Progenitor cell of endocrine pancreas (in vitro differentiated cells): ENCODE measurements at regions not wholly inside any gene's neighbourhood (a gene's known extent, or its start where the extent isn't known, plus 50 kb on each side); places are given as distances from the start of the nearest gene placed in this dataset.
A peak's percentile ranks its signal among the peaks of the same experiment; 100 is the strongest.

Experiments used
- DNase-seq: peaks from one replicate; pipeline ENCODE4 v3.0.0; 2021; ENCODE audit warnings: low spot score; ENCODE audit not compliant: unreplicated experiment
- H3K27ac Mint-ChIP-seq: 2 replicates; pipeline ENCODE4 v1.8.0; 2021; ENCODE audit warnings: mild to moderate bottlenecking, moderate library complexity, mixed read lengths
- H3K27me3 Mint-ChIP-seq: 2 replicates; pipeline ENCODE4 v1.8.0; 2021; ENCODE audit warnings: mixed read lengths
- H3K36me3 Mint-ChIP-seq: 2 replicates; pipeline ENCODE4 v1.8.0; 2022; ENCODE audit warnings: mixed read lengths; ENCODE audit not compliant: insufficient read depth
- H3K4me1 Mint-ChIP-seq: 2 replicates; pipeline ENCODE4 v1.8.0; 2021; ENCODE audit warnings: low read depth, mixed read lengths
- H3K4me3 Mint-ChIP-seq: 2 replicates; pipeline ENCODE4 v1.8.0; 2021; ENCODE audit warnings: low read depth, mild to moderate bottlenecking, moderate library complexity, mixed read lengths
- H3K9me3 Mint-ChIP-seq: 2 replicates; pipeline ENCODE4 v1.8.0; 2021; ENCODE audit warnings: low read depth, mixed read lengths
- CTCF ChIP-seq: fragments of 200-600 bp; sonication (generic); IDR thresholded peaks from one replicate; pipeline ENCODE4 v1.5.0; 2021; ENCODE audit warnings: antibody characterized with exemption, mild to moderate bottlenecking; ENCODE audit not compliant: unreplicated experiment

- no peak overlapping the region for H3K4me3 Mint-ChIP-seq
- no peak for DNase-seq
- H3K9me3 Mint-ChIP-seq, result peaks cover 11% of the 10 kb centered on the region
- no peak overlapping the region for H3K27ac Mint-ChIP-seq
- TF ChIP-seq CTCF, result no peak
- H3K4me1 Mint-ChIP-seq, result peaks cover 7% of the 10 kb centered on the region
- H3K27me3 Mint-ChIP-seq, result no peaks in the 10 kb centered on the region
- H3K36me3 Mint-ChIP-seq, result no peaks in the 10 kb centered on the region
These were observed 470.8 kb downstream of the FGF9 start for GRCh38 chr13:22141716-22142115.

- H3K36me3 Mint-ChIP-seq, result no peaks in the 10 kb centered on the region
- no peaks in the 10 kb centered on the region for H3K27me3 Mint-ChIP-seq
- no peak for TF ChIP-seq CTCF
- DNase-seq, result no peak
- no peak overlapping the region for H3K4me3 Mint-ChIP-seq
- peaks cover 7% of the 10 kb centered on the region for H3K4me1 Mint-ChIP-seq
- H3K27ac Mint-ChIP-seq, result no peak overlapping the region
- H3K9me3 Mint-ChIP-seq, result peaks cover 11% of the 10 kb centered on the region
These were observed 472.8 kb downstream of the FGF9 start for GRCh38 chr13:22143671-22144070.

DNA sequence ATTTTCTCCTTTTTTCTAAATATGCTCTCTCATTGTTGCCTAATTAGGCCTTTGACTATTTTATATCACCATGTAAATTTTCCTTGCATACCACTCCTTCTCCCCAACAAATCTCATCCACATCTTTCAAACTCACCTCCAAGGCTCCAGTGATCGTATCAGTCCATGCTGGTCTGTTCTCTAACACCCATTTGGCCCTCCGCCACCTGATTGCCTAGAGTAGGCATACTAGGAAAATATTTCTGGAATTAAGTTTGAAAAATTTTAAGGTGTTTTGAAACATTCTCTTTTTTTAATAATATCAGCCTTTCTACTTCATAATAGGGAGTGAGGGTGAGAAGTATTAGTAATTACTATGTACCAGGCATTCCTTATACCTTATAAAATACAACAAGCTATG lies 473.9 kb downstream of the FGF9 start:
- Mint-ChIP-seq H3K27ac (no peak overlapping the region), H3K4me3 (no peak overlapping the region), H3K27me3 (no peaks in the 10 kb centered on the region), H3K4me1 (peaks cover 6% of the 10 kb centered on the region), H3K36me3 (no peaks in the 10 kb centered on the region), H3K9me3 (peaks cover 11% of the 10 kb centered on the region)
- TF ChIP-seq CTCF, result no peak
- no peak for DNase-seq

- DNase-seq, result no peak
- no peaks in the 10 kb centered on the region for H3K27me3 Mint-ChIP-seq
These were observed 477.3 kb downstream of the FGF9 start for GRCh38 chr13:22148187-22148586.

DNA sequence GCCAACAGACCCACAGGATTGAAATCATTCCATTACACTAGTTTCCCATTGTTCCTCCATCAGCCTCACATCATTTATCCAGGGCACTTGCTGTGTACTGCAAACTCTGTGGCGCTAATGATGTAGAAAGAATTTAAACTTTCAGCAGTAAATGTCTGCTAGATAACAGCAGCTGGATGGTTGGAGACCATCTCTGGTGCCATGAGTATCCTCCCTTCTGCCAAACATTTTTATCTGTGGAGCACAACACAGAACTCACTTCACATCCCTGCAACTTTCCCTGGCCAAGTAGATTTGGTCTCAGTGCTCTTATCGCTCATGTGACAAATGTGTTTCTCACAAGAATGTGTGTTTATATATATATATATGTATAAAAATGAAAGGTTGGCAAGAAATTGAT lies 481.9 kb downstream of the FGF9 start:
- H3K4me1 Mint-ChIP-seq, result peaks cover 1% of the 10 kb centered on the region
- H3K27ac Mint-ChIP-seq, result no peak overlapping the region
- H3K9me3 Mint-ChIP-seq, result no peaks in the 10 kb centered on the region
- no peak for TF ChIP-seq CTCF
- DNase-seq, result no peak
- no peaks in the 10 kb centered on the region for H3K27me3 Mint-ChIP-seq
- no peaks in the 10 kb centered on the region for H3K36me3 Mint-ChIP-seq
- H3K4me3 Mint-ChIP-seq, result no peak overlapping the region

More at GRCh38 chr13:22148187-22148586, 477.3 kb downstream of the FGF9 start:
- H3K27ac Mint-ChIP-seq, result no peak overlapping the region
- TF ChIP-seq CTCF, result no peak
- no peaks in the 10 kb centered on the region for H3K36me3 Mint-ChIP-seq
- no peaks in the 10 kb centered on the region for H3K4me1 Mint-ChIP-seq
- peaks cover 6% of the 10 kb centered on the region for H3K9me3 Mint-ChIP-seq
- no peak overlapping the region for H3K4me3 Mint-ChIP-seq

DNA sequence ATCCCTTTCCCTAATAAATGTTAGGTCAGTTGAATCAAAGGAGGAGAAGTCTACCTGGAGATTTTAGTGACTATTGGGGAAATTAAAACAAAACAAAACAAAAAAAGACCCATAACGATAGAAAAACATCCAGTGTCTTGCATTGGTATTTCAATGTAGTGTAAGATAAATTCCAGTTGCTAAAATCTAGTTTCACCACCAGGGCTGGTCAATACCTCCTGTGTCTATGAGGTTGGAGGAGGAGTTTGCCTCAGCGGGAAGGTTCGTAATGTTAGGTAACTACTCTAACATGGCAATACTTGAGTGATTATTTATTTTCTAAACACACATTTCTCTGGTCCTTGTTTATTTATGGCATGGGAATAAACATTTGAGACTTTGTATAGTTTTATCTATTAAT lies 483.2 kb downstream of the FGF9 start:
- H3K36me3 Mint-ChIP-seq, result no peaks in the 10 kb centered on the region
- TF ChIP-seq CTCF, result peak; percentile 31
- no peaks in the 10 kb centered on the region for H3K9me3 Mint-ChIP-seq
- peaks cover 1% of the 10 kb centered on the region for H3K4me1 Mint-ChIP-seq
- no peak for DNase-seq
- H3K27ac Mint-ChIP-seq, result no peak overlapping the region
- no peak overlapping the region for H3K4me3 Mint-ChIP-seq
- H3K27me3 Mint-ChIP-seq, result no peaks in the 10 kb centered on the region
